ENCODE measurements at regions not wholly inside any gene's neighbourhood (a gene's known extent, or its start where the extent isn't known, plus 50 kb on each side); places are given as distances from the start of the nearest gene placed in this dataset.

GRCh38 chrX:68982476-68982875, 153.7 kb downstream of the EFNB1 start:
- Histone ChIP-seq H3K4me1 (ENCODE audit: control insufficient read depth in 5 of 5, insufficient read depth in 5 of 5, low read length in 5 of 5) (peaks cover 0 to 18% (median 6%) of the 10 kb centered on the region in 5 donors), H3K36me3 (ENCODE audit: control insufficient read depth in 4 of 4, insufficient read depth in 4 of 4, low read length in 4 of 4) (no peaks in the 10 kb centered on the region), H3K27me3 (ENCODE audit: control insufficient read depth in 3 of 3, insufficient read depth in 3 of 3, low read length in 2 of 3) (no peaks in the 10 kb centered on the region), H3K9me3 (ENCODE audit: control insufficient read depth in 4 of 4, insufficient read depth in 3 of 4, low read length in 3 of 4) (peaks cover 0 to 7% (median 0%) of the 10 kb centered on the region in 4 donors), H3K27ac (ENCODE audit: low read depth in 1 of 2, low read length in 1 of 2) (no peak overlapping the region), H3K4me3 (no peak overlapping the region), H3K9ac (ENCODE audit: insufficient read depth in 1 of 2, low read length in 2 of 2) (no peak overlapping the region)
- no peak for TF ChIP-seq CTCF (IDR thresholded peaks at IDR 0.05; ENCODE audit: control extremely low read depth, extremely low read depth)
- 77 to 97% methylated on average over 4 to 5 of the region's 5 CpGs for WGBS, 2 donors
- DNase-seq (no peak), ATAC-seq (ENCODE audit: insufficient read depth, low FRiP score) (no peak)

DNA sequence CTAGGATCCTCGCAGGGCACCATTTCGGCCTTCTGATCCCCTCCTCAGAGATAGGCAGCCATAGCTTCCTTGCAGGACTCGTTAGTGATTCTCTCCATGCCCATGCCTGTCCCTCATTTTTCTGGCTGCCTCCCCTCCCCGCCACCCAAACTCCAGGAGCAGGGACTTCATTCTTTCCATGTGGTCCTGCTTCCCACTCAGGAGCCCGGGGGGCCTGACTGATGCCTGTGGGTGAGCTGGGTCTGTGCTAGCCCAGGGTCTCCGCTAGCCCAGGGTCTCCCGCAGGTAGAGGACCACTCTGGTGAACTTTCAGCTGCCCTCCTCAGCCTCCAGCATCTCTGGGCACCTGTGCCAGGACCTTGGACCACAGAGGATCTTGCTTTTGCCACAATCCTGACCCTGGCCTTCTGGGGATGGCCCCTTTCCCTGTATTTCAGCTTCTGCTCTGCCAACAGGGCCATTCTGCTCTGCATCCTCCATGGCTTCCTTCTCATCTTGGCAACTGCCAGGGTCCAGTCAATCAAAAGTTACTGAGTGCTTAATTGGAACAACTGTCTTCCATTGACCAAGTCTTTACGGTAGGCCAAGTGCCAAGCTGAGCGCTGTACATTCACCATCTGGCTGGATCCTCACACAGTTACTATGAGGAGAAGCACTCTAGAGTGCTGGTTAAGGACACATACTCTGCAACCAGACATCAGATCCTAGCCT, 152.2 kb downstream of the EFNB1 start:
- TF ChIP-seq CTCF (IDR thresholded peaks at IDR 0.05; ENCODE audit: control extremely low read depth, extremely low read depth): no peak
- WGBS, 2 donors: 84 to 98% methylated on average over 8 to 9 of the region's 9 CpGs
- no peaks in the 10 kb centered on the region for H3K36me3 ChIP-seq (ENCODE audit: control insufficient read depth in 4 of 4, insufficient read depth in 4 of 4, low read length in 4 of 4)
- H3K9me3 ChIP-seq (ENCODE audit: control insufficient read depth in 4 of 4, insufficient read depth in 3 of 4, low read length in 3 of 4): peaks cover 0 to 9% (median 0%) of the 10 kb centered on the region in 4 donors
- ATAC-seq (ENCODE audit: insufficient read depth, low FRiP score) (no peak), DNase-seq (no peak)
- peaks cover 0 to 19% (median 6%) of the 10 kb centered on the region in 5 donors for H3K4me1 ChIP-seq (ENCODE audit: control insufficient read depth in 5 of 5, insufficient read depth in 5 of 5, low read length in 5 of 5)
- no peaks in the 10 kb centered on the region for H3K27me3 ChIP-seq (ENCODE audit: control insufficient read depth in 3 of 3, insufficient read depth in 3 of 3, low read length in 2 of 3)
- H3K9ac ChIP-seq (ENCODE audit: insufficient read depth in 1 of 2, low read length in 2 of 2): no peak overlapping the region
- no peak overlapping the region for H3K27ac ChIP-seq (ENCODE audit: low read depth in 1 of 2, low read length in 1 of 2)
- no peak overlapping the region for H3K4me3 ChIP-seq

DNA sequence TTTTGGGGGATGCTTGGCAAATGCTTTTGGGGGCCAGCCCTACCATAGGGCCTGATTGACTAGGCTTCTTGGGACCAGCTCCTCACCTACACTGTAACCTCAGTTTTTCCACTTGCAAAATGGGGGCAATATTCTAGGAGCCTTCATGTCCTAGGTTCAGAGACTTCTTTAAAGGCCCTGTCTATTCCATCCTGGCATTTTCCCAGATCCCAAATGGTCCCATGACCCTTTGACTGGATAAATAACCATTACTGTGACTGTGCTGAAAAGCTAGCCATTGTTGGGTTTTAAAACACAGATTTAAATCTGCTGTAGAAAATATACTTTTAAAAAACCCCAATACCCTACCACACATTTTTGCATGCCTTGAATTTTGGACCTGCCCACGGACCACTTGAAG, 149.8 kb downstream of the EFNB1 start:
- no peak overlapping the region for H3K27ac ChIP-seq (ENCODE audit: low read depth in 1 of 2, low read length in 1 of 2)
- no peak for ATAC-seq (ENCODE audit: insufficient read depth, low FRiP score)
- no peak overlapping the region for H3K9ac ChIP-seq (ENCODE audit: insufficient read depth in 1 of 2, low read length in 2 of 2)
- DNase-seq: peak in 2 of 3 donors; percentile 42 to 45
- H3K9me3 ChIP-seq (ENCODE audit: control insufficient read depth in 4 of 4, insufficient read depth in 3 of 4, low read length in 3 of 4): peaks cover 0 to 8% (median 0%) of the 10 kb centered on the region in 4 donors
- H3K4me1 ChIP-seq (ENCODE audit: control insufficient read depth in 5 of 5, insufficient read depth in 5 of 5, low read length in 5 of 5): peaks cover 0 to 16% (median 6%) of the 10 kb centered on the region in 5 donors
- H3K4me3 ChIP-seq: no peak overlapping the region
- no peaks in the 10 kb centered on the region for H3K36me3 ChIP-seq (ENCODE audit: control insufficient read depth in 4 of 4, insufficient read depth in 4 of 4, low read length in 4 of 4)
- WGBS, 2 donors: 38 to 89% methylated on average over 1 of the region's 1 CpG
- no peak for TF ChIP-seq CTCF (IDR thresholded peaks at IDR 0.05; ENCODE audit: control extremely low read depth, extremely low read depth)
- H3K27me3 ChIP-seq (ENCODE audit: control insufficient read depth in 3 of 3, insufficient read depth in 3 of 3, low read length in 2 of 3): no peaks in the 10 kb centered on the region
